Loucy (cell line): ENCODE measurements at regions not wholly inside any gene's neighbourhood (a gene's known extent, or its start where the extent isn't known, plus 50 kb on each side); places are given as distances from the start of the nearest gene placed in this dataset.

ENCODE experiments used
- EZH2phosphoT487 ChIP-seq: fragments of 200-600 bp; IDR thresholded peaks from 2 replicates; pipeline ENCODE4 v1.6.1; 2018; ENCODE audit warnings: antibody characterized with exemption, mild to moderate bottlenecking, moderate library complexity, borderline replicate concordance
- TF ChIP-seq, protein P1 (sequence below): fragments of 200-600 bp; sonication (generic); conservative IDR thresholded peaks from 2 replicates; pipeline ENCODE4 v1.5.1; 2014; ENCODE audit warnings: mild to moderate bottlenecking, antibody characterized with exemption, low read length

DNA sequence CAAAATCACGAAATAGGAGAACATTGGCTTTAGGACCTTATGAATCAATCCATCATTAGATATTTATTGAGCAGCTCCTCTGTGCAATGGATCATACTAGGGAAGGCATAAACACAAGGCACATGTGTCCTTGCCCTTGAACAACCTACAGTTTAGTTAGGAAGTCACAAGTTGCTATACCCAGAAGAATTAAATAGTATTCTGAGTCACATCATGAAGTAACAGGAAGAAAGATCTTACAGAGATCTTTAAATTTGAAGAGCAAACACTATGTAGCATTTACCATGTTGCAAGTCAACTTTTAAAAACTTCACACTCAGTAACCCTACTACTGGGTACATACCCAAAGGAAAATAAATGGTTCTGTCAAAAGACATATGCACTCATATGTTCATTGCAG lies 355.2 kb upstream of the SLC14A2 start:
- TF ChIP-seq, protein P1, sequence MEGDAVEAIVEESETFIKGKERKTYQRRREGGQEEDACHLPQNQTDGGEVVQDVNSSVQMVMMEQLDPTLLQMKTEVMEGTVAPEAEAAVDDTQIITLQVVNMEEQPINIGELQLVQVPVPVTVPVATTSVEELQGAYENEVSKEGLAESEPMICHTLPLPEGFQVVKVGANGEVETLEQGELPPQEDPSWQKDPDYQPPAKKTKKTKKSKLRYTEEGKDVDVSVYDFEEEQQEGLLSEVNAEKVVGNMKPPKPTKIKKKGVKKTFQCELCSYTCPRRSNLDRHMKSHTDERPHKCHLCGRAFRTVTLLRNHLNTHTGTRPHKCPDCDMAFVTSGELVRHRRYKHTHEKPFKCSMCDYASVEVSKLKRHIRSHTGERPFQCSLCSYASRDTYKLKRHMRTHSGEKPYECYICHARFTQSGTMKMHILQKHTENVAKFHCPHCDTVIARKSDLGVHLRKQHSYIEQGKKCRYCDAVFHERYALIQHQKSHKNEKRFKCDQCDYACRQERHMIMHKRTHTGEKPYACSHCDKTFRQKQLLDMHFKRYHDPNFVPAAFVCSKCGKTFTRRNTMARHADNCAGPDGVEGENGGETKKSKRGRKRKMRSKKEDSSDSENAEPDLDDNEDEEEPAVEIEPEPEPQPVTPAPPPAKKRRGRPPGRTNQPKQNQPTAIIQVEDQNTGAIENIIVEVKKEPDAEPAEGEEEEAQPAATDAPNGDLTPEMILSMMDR = no peak
- no peak for TF ChIP-seq EZH2phosphoT487
